GM21447 (cell line): ENCODE measurements at regions not wholly inside any gene's neighbourhood (a gene's known extent, or its start where the extent isn't known, plus 50 kb on each side); places are given as distances from the start of the nearest gene placed in this dataset.

Experiments
- ATAC-seq: cut with Tn5 transposase; IDR thresholded peaks from one replicate; pipeline ENCODE4 v1.9.1; 2021; ENCODE audit not compliant: unreplicated experiment

DNA sequence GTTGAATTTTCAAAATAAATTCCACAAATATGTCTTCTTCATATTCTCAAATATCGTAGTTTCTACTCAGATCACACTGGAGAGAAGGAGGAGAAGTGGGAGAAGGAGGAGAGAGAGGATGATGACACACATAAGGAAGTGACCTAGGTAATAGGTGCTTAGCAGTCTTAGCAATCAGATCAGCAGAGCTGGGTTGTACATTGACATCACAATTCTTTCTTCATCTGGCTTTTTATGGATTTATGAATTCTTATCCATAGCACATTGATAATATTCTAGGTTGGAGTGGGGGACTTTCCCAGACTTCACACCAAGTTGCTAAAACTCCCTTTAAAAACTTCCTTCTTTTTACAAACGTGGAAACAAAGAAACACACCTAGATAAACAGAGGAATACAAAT lies 86.9 kb downstream of the FGF9 start:
- ATAC-seq: no peak

DNA sequence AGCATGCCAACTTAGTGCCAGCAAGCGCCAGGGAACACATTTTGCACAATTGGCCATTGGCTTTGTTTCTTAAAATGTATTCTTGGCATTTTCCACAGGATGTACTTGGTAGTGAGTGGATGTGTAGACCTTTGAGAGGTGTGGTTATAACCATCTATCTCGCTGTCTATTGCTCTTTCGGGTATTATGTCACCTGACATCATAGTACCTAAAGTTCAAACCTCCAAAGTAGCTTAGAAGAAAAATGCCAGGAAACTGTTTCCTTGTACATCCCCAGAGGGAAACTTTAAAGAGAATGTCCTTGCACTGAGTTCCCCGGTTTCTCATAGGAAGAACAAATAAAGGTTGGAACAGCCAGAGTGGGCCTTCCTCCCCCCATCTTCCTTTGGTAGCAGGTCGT lies 87.6 kb downstream of the FGF9 start:
- ATAC-seq: no peak

- ATAC-seq: no peak
These were observed 88.6 kb downstream of the FGF9 start for GRCh38 chr13:21759463-21759862.

DNA sequence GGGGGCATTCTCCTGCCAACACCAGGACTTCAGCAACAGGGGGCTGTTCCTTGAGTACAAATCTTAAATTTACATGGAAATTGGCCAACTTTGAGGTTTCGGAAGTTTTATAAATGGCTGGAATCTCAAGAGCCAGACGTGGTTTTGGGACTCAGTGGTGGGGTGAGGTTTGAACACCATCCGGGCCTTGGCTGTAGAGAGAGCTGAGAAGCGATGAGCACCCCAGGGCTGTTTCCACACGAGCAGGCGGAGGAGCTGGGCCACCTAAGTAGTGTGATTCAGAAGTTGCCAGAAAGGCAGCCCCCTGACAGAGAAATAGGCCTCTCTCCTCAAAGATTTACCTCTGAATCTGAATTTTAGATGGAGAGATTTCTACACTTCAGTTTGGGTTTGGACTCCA lies 89.0 kb downstream of the FGF9 start:
- ATAC-seq: no peak

GRCh38 chr13:21761770-21762169 lies 90.9 kb downstream of the FGF9 start:
- no peak for ATAC-seq

GRCh38 chr13:21762512-21762911 lies 91.6 kb downstream of the FGF9 start:
- ATAC-seq: no peak

DNA sequence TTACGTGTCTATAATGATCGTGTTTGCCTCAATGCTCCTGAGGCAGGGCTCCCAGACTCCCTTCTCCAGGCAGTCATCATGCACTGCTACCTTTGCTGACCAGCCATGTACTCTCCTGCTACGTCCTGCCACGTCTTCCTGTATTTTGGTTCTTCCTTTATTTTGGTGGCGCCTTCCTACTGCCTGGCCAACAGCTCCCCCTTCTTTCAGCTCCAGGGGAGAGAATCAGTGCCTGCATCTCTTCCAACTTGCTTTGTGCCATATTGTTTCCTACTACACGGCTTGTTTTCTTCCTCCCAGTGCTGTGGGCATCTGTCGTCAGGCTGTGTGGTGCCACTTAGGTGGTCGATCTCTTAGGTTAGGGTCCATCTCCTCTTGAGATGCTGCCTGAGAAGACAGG lies 96.2 kb downstream of the FGF9 start:
- no peak for ATAC-seq

DNA sequence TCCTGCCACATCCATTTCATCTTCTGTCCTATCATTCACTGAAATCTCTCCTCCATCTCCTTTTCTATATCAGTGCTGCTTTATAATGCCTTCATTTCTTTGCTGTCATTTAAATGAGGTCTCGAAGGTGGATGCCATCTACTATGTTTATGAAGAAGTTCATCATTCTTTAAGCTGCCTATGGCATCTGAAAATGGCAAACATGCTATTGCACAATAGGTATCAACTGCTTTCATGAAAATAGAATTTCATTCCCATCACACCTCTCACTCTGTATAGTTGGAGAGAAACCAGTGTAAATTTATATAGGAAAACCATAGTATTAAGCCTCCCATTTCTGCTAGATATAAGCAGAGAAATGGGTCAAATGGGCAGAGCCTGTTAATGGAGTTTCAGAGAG lies 100.2 kb downstream of the FGF9 start:
- no peak for ATAC-seq

GRCh38 chr13:21777166-21777565 lies 106.3 kb downstream of the FGF9 start:
- no peak for ATAC-seq

DNA sequence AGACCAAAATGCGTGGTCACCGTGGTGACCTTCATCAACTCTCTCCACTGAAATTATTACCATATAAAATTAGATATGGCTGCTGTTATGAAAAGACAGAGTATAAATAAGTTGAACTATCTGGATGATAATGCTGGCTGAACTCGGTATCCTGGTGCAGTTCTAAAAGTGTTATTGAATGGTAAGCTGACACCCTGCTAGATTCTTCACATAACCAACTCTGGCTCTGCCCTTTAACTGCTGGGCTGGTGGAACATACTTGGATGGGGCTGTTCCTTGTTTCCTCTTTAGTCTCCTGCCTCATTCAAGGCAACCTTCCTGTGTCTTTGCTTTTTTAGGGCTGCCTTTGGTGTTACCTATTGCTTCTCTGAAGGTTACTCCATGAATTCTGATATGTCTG lies 106.9 kb downstream of the FGF9 start:
- ATAC-seq: no peak

- ATAC-seq: no peak
These were observed 111.9 kb downstream of the FGF9 start for GRCh38 chr13:21782736-21783135.

DNA sequence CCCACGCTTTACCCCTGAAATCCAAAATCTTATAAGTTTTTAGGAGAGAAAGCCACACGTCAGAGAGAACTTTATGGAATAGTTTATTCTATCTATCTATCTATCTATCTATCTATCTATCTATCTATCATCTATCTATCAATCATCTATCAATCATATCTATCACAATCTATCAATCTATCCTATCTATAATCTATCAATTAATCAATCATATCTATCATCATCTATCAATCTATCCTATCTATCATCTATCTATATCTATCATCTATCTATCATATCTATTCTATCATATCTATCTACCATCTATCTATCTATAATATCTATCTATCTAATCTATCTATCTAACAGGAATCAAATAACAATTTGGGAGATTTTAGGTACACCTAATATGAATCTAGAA lies 115.1 kb downstream of the FGF9 start:
- no peak for ATAC-seq

DNA sequence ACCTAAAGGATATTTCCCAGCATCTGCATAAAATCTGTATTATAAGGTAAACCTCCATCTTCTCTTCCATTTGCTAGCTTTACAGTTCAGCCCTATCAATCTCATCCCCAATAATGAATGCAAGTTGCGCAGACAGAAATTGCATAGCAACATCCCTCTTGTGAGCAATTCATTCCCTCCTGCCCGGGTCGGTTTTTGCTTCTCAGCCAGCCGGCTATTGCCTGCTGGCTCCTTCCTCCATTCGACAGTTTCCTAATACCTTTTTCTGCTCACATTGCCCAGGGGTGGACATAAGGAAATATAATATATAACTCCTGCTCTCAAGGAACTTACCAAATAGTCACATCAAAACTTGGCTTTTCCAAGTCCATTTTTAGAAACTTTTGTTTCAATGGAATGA lies 125.2 kb downstream of the FGF9 start:
- no peak for ATAC-seq

- ATAC-seq: no peak
These were observed 126.1 kb downstream of the FGF9 start for GRCh38 chr13:21796775-21797514.

DNA sequence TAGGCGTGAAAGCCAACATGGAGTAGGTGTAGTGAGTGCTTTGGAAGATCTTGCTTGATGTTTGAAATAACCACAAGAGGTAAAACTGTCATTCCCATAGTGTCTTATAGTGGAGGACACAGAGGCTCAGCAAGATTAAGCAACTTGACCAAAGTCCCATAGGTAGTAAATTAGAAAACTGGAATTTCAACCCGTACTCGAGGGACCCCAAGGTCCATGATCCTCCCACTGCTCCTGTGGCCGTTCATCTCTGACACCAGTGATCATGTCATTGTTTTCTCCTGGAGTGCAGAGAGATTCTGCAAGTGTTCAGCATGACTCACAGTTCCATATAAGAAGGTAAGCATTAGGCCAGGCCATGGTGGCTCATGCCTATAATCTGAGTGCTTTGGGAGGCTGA lies 126.9 kb downstream of the FGF9 start:
- ATAC-seq: no peak

DNA sequence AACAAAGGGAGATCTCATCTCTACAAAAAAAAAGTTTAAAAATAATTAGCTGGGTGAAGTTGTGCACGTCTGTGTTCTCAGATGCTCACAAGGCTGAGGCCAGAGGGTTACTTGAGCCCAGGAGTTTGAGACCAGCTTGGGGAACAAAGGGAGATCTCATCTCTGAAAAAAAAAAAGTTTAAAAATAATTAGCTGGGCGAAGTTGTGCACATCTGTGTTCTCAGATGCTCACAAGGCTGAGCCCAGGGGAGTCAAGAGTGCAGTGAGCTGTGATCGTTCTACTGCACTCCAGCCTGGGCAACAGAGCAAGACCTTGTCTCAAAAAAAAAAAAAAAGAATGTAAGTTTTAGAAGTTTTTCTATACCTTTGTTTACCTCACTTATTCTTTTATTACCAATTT lies 127.3 kb downstream of the FGF9 start:
- ATAC-seq: no peak

GRCh38 chr13:21799671-21800070 lies 128.8 kb downstream of the FGF9 start:
- no peak for ATAC-seq

DNA sequence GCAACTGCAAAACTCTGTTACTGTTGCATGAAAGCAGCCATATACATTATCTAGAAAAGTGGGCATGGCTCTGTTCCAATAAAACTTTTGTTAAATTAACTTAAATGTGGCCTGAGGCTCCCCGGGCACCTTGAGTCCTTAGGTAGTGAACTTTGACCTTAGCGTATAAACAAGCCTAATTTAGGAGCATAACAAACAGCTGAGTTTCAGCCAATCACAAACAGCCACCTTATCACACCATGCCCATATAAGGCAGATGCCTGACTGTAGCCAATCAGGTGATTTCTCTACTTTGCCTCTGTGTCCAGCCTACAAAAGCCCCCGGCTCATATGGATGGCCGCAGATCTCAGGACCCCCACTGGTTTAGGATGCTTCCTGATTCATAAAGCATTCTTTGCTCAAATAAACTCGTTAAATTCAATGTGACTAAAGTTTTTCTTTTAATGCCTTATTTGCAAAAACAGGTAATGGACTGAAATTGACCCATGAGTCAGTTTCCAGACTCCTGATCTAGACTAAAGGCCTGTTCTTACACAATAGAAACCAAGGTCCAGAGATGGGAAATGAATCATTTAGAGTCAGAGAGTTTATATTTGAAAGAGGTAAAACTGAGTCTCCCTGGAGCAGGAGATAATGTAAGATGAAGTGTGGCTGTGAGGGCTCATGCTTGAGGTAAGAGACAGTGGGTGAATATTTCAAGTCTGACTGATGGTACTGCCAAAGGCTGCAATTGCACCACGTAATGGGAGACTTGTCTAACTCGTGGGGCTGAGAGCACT lies 130.2 kb downstream of the FGF9 start:
- no peak for ATAC-seq

- ATAC-seq: no peak
These were observed 134.9 kb downstream of the FGF9 start for GRCh38 chr13:21805733-21806132.

DNA sequence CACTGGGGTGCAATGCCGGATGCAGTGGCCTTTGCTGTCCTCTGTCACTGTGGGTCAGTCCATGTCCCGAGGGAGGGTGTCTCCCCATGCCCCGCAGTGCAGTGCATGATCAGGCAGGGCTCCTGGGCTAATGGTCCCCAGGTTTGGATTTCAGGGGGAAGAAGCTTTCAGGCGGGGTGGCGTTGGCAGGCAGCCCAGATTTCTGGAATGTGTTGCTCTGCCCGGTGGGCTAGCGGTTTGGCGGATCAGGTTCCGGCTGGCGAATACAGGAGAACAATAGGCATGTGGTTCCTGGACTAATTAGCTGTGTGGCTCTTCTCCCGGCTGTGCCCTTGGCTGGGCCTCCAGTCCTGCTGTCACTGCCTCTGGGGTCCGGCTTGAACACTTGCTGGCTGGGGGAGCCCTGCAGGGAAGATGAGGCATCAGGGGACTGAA lies 141.3 kb downstream of the FGF9 start:
- ATAC-seq: no peak

- no peak for ATAC-seq
These were observed 142.2 kb downstream of the FGF9 start for GRCh38 chr13:21813110-21813509.

GRCh38 chr13:21813844-21814243 lies 143.0 kb downstream of the FGF9 start:
- ATAC-seq: no peak

- ATAC-seq: no peak
These were observed 143.7 kb downstream of the FGF9 start for GRCh38 chr13:21814604-21815003.
